ENCODE measurements at regions not wholly inside any gene's neighbourhood (a gene's known extent, or its start where the extent isn't known, plus 50 kb on each side); places are given as distances from the start of the nearest gene placed in this dataset.

- H3K27me3 ChIP-seq (ENCODE audit: control insufficient read depth in 2 of 2, insufficient read depth in 2 of 2, low read length in 2 of 2), result peaks cover 0 to 4% of the 10 kb centered on the region in 2 experiments; a peak in 1 of 5 replicates
- no peak for FAIRE-seq
- no peaks in the 10 kb centered on the region for H4K20me1 ChIP-seq (replicated peaks; ENCODE audit: control insufficient read depth, insufficient read depth, low read length)
- in situ Hi-C loops (cut with MboI), result no loop called here
- no peak overlapping the region for H3K4me2 ChIP-seq (ENCODE audit: insufficient read depth, low read length)
- H3K4me3 ChIP-seq, result no peak overlapping the region
- no peak for TF ChIP-seq ZNF431 (CRISPR knock-in tag; IDR thresholded peaks at IDR 0.05)
- TF ChIP-seq RAD21 (CRISPR knock-in tag; conservative IDR thresholded peaks at IDR 0.05 in 1 of 2, IDR thresholded peaks at IDR 0.05 in 1 of 2), result 0 out of 4 replicates have a peak, but pooled peaks of 1 of the 2 experiments have one; percentile 4
- no peak for TF ChIP-seq SMAD1 (IDR thresholded peaks at IDR 0.05; ENCODE audit: low read depth, low read length, partially characterized antibody)
- no peak for TF ChIP-seq TAF7 (tag; IDR thresholded peaks at IDR 0.05)
- peak in 1 of 2 experiments; percentile 25; a peak in 1 of 4 replicates for TF ChIP-seq NRF1 (conservative IDR thresholded peaks at IDR 0.05 in 1 of 2, IDR thresholded peaks at IDR 0.05 in 1 of 2)
- TF ChIP-seq NR4A1 (CRISPR knock-in tag; IDR thresholded peaks at IDR 0.05), result no peak
- TF ChIP-seq NR4A1 (tag; IDR thresholded peaks at IDR 0.05), result no peak
- no peak for TF ChIP-seq MECOM (CRISPR knock-in tag; IDR thresholded peaks at IDR 0.05)
- peak; percentile 30 to 74 (median 41); a peak in 4 of 6 replicates for TF ChIP-seq CTCF (IDR thresholded peaks at IDR 0.05 in 2 of 3, conservative IDR thresholded peaks at IDR 0.05 in 1 of 3; ENCODE audit: insufficient read depth in 2 of 3, low read depth in 1 of 3, low read length in 3 of 3)
- no peak for TF ChIP-seq ZNF76 (CRISPR knock-in tag; IDR thresholded peaks at IDR 0.05; ENCODE audit: borderline replicate concordance)
- TF ChIP-seq NCOA1 (IDR thresholded peaks at IDR 0.05; ENCODE audit: low read depth), result no peak
- no peak for TF ChIP-seq ELK3 (CRISPR knock-in tag; IDR thresholded peaks at IDR 0.05)
- TF ChIP-seq SAP30 (IDR thresholded peaks at IDR 0.05; ENCODE audit: borderline replicate concordance, insufficient read depth, low read depth, low read length, poor library complexity, severe bottlenecking), result no peak
- no peak for TF ChIP-seq TEAD4 (IDR thresholded peaks at IDR 0.05; ENCODE audit: low read length)
- no peak for TF ChIP-seq TEAD4 (CRISPR knock-in tag; IDR thresholded peaks at IDR 0.05; ENCODE audit: borderline replicate concordance)
- no peak overlapping the region for H3K27ac ChIP-seq (ENCODE audit: extremely low read depth, low read depth, low read length)
- ATAC-seq, result peak; percentile 69
- H3K79me2 ChIP-seq (ENCODE audit: control insufficient read depth, insufficient read depth, low read length), result no peaks in the 10 kb centered on the region
- no peaks in the 10 kb centered on the region for H3K4me1 ChIP-seq (replicated peaks in 1 of 2; ENCODE audit: control insufficient read depth in 2 of 2, insufficient read depth in 2 of 2, low read length in 2 of 2)
- no peaks in the 10 kb centered on the region for H3K36me3 ChIP-seq (ENCODE audit: control insufficient read depth, insufficient read depth, low read length)
- BruUV-seq (replicated peaks), result no TSS peak
- peaks cover 3% of the 10 kb centered on the region for H3K9me1 ChIP-seq (ENCODE audit: control insufficient read depth, insufficient read depth, low read length)
- H2AFZ ChIP-seq (ENCODE audit: low read depth, low read length), result no peak overlapping the region
- no peaks in the 10 kb centered on the region for H3K9me3 ChIP-seq (replicated peaks; ENCODE audit: control insufficient read depth, insufficient read depth, low read depth, low read length)
- ChIA-PET POLR2A (no interaction called here), CTCF (ENCODE audit: low intra/inter-chr PET ratio) (no interaction called here)
- under 1% methylated on average over 18 of the region's 20 CpGs for WGBS (ENCODE audit: insufficient coverage, low coverage, missing lambda C conversion rate)
- DNase-seq (ENCODE audit: extremely low read depth in 1 of 4, low spot score in 3 of 4), result peak in 1 of 4 experiments; percentile 9
- intact Hi-C loops (cut with micrococcal nuclease), result no loop called here
- H3K9ac ChIP-seq (ENCODE audit: insufficient read depth in 1 of 2, low read depth in 2 of 2, low read length in 2 of 2), result no peak overlapping the region
These were observed 193.7 kb downstream of the KIF26A start for GRCh38 chr14:104331871-104332605.

Measured in K562 (cell line).